MM.1S (cell line): ENCODE measurements at regions not wholly inside any gene's neighbourhood (a gene's known extent, or its start where the extent isn't known, plus 50 kb on each side); places are given as distances from the start of the nearest gene placed in this dataset.

Source experiments
- DNase-seq: peaks from one replicate; pipeline ENCODE4 v3.0.0-alpha.2; 2015
- H2AFZ ChIP-seq: fragments of 300-600 bp; sonication (generic); 2 replicates; pipeline ENCODE4 v1.6.0; 2016; ENCODE audit warnings: antibody characterized with exemption, low read length
- H3F3A ChIP-seq: fragments of 300-600 bp; sonication (generic); 2 replicates; pipeline ENCODE4 v1.6.1; 2016; ENCODE audit warnings: mild to moderate bottlenecking, antibody characterized with exemption, low read length, moderate library complexity, mixed read lengths; ENCODE audit not compliant: insufficient read depth
- H3K27ac ChIP-seq: fragments of 300-600 bp; sonication (generic); 2 replicates; pipeline ENCODE4 v1.5.1; 2016; ENCODE audit warnings: mild to moderate bottlenecking, low read length
- H3K27me3 ChIP-seq: fragments of 300-600 bp; sonication (generic); replicated peaks from 2 replicates; pipeline ENCODE4 v1.6.0; 2016; ENCODE audit warnings: low read length; ENCODE audit not compliant: insufficient read depth
- H3K36me3 ChIP-seq: fragments of 300-600 bp; sonication (generic); replicated peaks from 2 replicates; pipeline ENCODE4 v1.6.1; 2016; ENCODE audit warnings: mild to moderate bottlenecking, low read length, mixed read lengths; ENCODE audit not compliant: insufficient read depth
- H3K4me1 ChIP-seq: fragments of 300-600 bp; sonication (generic); 2 replicates; pipeline ENCODE4 v1.6.1; 2016; ENCODE audit warnings: low read length, mixed read lengths
- H3K4me2 ChIP-seq: fragments of 300-600 bp; sonication (generic); 2 replicates; pipeline ENCODE4 v1.6.0; 2016; ENCODE audit warnings: low read depth, low read length
- H3K4me3 ChIP-seq: fragments of 300-600 bp; sonication (generic); 2 replicates; pipeline ENCODE4 v1.5.1; 2016; ENCODE audit warnings: low read length, mixed read lengths
- H3K79me2 ChIP-seq: fragments of 300-600 bp; sonication (generic); 2 replicates; pipeline ENCODE4 v1.6.1; 2016; ENCODE audit warnings: mixed run types, low read length, mixed read lengths
- H3K9ac ChIP-seq: fragments of 300-600 bp; sonication (generic); 2 replicates; pipeline ENCODE4 v1.6.1; 2016; ENCODE audit warnings: low read length, mixed read lengths
- H3K9me2 ChIP-seq: fragments of 300-600 bp; sonication (generic); replicated peaks from 2 replicates; pipeline ENCODE4 v1.6.1; 2016; ENCODE audit warnings: mild to moderate bottlenecking, low read length, mixed read lengths; ENCODE audit not compliant: insufficient read depth
- H3K9me3 ChIP-seq: fragments of 300-600 bp; sonication (generic); replicated peaks from 2 replicates; pipeline ENCODE4 v1.6.1; 2016; ENCODE audit warnings: mild to moderate bottlenecking, low read length, mixed read lengths; ENCODE audit not compliant: insufficient read depth
- H4K20me1 ChIP-seq: fragments of 300-600 bp; sonication (generic); 2 replicates; pipeline ENCODE4 v1.6.1; 2016; ENCODE audit warnings: mild to moderate bottlenecking, low read length, moderate library complexity, mixed read lengths; ENCODE audit not compliant: insufficient read depth
- CTCF ChIP-seq: fragments of 300-600 bp; sonication (generic); IDR thresholded peaks from 2 replicates; pipeline ENCODE4 v1.5.1; 2016; ENCODE audit warnings: antibody characterized with exemption, low read length, mixed read lengths
- EZH2 ChIP-seq: fragments of 300-600 bp; sonication (generic); optimal IDR thresholded peaks from 2 replicates; pipeline ENCODE3; 2017; ENCODE audit warnings: low read depth, mild to moderate bottlenecking, antibody characterized with exemption, low read length, mixed read lengths
- EZH2phosphoT487 ChIP-seq: fragments of 300-600 bp; sonication (generic); IDR thresholded peaks from 2 replicates; pipeline ENCODE4 v1.6.1; 2018; ENCODE audit warnings: antibody characterized with exemption, low read length

DNA sequence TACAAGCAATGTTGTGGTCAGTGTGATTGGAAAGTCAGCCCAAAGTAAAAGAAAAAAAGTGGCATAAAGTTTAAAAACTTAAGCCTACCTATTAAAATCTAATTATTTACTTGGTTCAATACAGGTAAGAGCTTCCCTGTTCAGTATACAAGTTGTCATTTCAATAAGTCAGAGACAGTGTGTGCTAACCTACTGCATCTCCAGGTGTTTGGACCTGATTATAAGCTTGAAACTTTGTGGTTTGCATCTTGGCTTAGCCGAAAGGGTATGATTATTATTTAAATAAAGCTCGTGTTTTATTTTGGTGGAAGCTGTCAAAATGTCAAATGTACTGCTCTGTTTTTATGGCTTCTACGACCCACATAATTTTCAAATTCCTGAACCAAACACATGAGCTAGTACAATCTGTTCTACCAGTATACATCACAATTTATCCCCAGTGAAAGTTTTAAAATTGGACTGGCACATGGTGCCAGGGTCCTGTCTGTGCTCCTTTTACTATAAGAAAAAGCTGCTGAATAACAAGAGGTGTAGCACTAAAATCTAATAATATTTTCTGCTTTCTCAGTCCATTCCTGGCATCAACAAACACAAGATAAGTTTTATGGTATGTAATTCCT lies 103.9 kb upstream of the ANO3 start:
- Histone ChIP-seq H3F3A (peaks cover 12% of the 10 kb centered on the region), H3K4me1 (peaks cover 28% of the 10 kb centered on the region), H3K27ac (peak overlapping the region; percentile 80; the same call in 1 of the 2 replicates), H3K79me2 (no peaks in the 10 kb centered on the region), H3K9ac (peak overlapping the region; percentile 48; the same call in 1 of the 2 replicates), H3K9me3 (no peaks in the 10 kb centered on the region), H4K20me1 (no peaks in the 10 kb centered on the region), H3K9me2 (no peaks in the 10 kb centered on the region), H3K36me3 (no peaks in the 10 kb centered on the region), H3K4me3 (peak overlapping the region; percentile 48; the same call in 1 of the 2 replicates), H3K4me2 (peak overlapping the region; percentile 79), H3K27me3 (no peaks in the 10 kb centered on the region), H2AFZ (peak overlapping the region; percentile 13; the same call in 1 of the 2 replicates)
- DNase-seq: peak; percentile 91
- no peak for TF ChIP-seq EZH2phosphoT487
- TF ChIP-seq EZH2: no peak
- TF ChIP-seq CTCF: no peak

GRCh38 chr11:26228778-26229177 lies 103.2 kb upstream of the ANO3 start:
- H3K79me2 ChIP-seq: no peaks in the 10 kb centered on the region
- no peak for TF ChIP-seq EZH2phosphoT487
- no peak for TF ChIP-seq CTCF
- no peak for TF ChIP-seq EZH2
- H3K9me3 ChIP-seq: no peaks in the 10 kb centered on the region
- no peaks in the 10 kb centered on the region for H4K20me1 ChIP-seq
- no peak overlapping the region for H3K4me3 ChIP-seq
- no peak overlapping the region for H2AFZ ChIP-seq
- no peak overlapping the region; the same call in 1 of the 2 replicates for H3K27ac ChIP-seq
- H3K9me2 ChIP-seq: no peaks in the 10 kb centered on the region
- peaks cover 12% of the 10 kb centered on the region for H3F3A ChIP-seq
- peaks cover 28% of the 10 kb centered on the region for H3K4me1 ChIP-seq
- no peak overlapping the region for H3K9ac ChIP-seq
- H3K36me3 ChIP-seq: no peaks in the 10 kb centered on the region
- DNase-seq: no peak
- H3K27me3 ChIP-seq: no peaks in the 10 kb centered on the region
- H3K4me2 ChIP-seq: peak overlapping the region; percentile 79; the same call in 1 of the 2 replicates

GRCh38 chr11:26229257-26229656 lies 102.7 kb upstream of the ANO3 start:
- TF ChIP-seq EZH2: no peak
- no peak for TF ChIP-seq EZH2phosphoT487
- TF ChIP-seq CTCF: no peak
- H3K27ac ChIP-seq: no peak overlapping the region
- H4K20me1 ChIP-seq: no peaks in the 10 kb centered on the region

More at GRCh38 chr11:26229257-26229656, 102.7 kb upstream of the ANO3 start:
- H3K4me2 ChIP-seq: no peak overlapping the region
- H3K4me1 ChIP-seq: peaks cover 28% of the 10 kb centered on the region
- H3K9me3 ChIP-seq: no peaks in the 10 kb centered on the region
- no peak overlapping the region for H3K9ac ChIP-seq
- no peaks in the 10 kb centered on the region for H3K36me3 ChIP-seq
- H3K27me3 ChIP-seq: no peaks in the 10 kb centered on the region
- H3K4me3 ChIP-seq: no peak overlapping the region
- H2AFZ ChIP-seq: no peak overlapping the region
- no peaks in the 10 kb centered on the region for H3K9me2 ChIP-seq
- DNase-seq: no peak
- H3K79me2 ChIP-seq: no peaks in the 10 kb centered on the region
- peaks cover 12% of the 10 kb centered on the region for H3F3A ChIP-seq
